Astrocyte of the cerebellum (primary cell): ENCODE measurements at regions not wholly inside any gene's neighbourhood (a gene's known extent, or its start where the extent isn't known, plus 50 kb on each side); places are given as distances from the start of the nearest gene placed in this dataset.

Experiments
- DNase-seq: peaks from one replicate; pipeline ENCODE4 v3.0.0-alpha.2; 2011; ENCODE audit warnings: low read depth
- H3K4me3 ChIP-seq: 2 replicates; pipeline ENCODE4 v1.5.1; 2011; ENCODE audit warnings: mild to moderate bottlenecking, low read depth, low read length, moderate library complexity
- CTCF ChIP-seq: IDR thresholded peaks from 2 replicates; pipeline ENCODE4 v1.5.1; 2012; ENCODE audit warnings: low read length, low read depth, moderate library complexity, mild to moderate bottlenecking; ENCODE audit errors: missing control alignments
- in situ Hi-C: cut with HindIII; loops from 2 replicates; pipeline ENCODE4 v1.10.0; 2017; ENCODE audit warnings: low sequenced_read_pairs

- TF ChIP-seq CTCF: peak; percentile 48
- in situ Hi-C loops: no loop called here
- no peak for DNase-seq
- no peak overlapping the region for H3K4me3 ChIP-seq
Observed at GRCh38 chr20:8082025-8082424, 50.0 kb upstream of the PLCB1 start.
